ENCODE measurements at regions not wholly inside any gene's neighbourhood (a gene's known extent, or its start where the extent isn't known, plus 50 kb on each side); places are given as distances from the start of the nearest gene placed in this dataset.

- peak in 1 of 2 donors; percentile 53 for DNase-seq (ENCODE audit: low read depth in 2 of 2)
- H3K4me3 ChIP-seq (replicated peaks in 1 of 2; ENCODE audit: low read depth in 2 of 2, low read length in 2 of 2): no peak overlapping the region
- no peak for TF ChIP-seq CTCF (IDR thresholded peaks at IDR 0.05; ENCODE audit: low read depth, low read length)
Measured at GRCh38 chr2:44107974-44108373, 60.7 kb upstream of the PPM1B start.

- H3K4me3 ChIP-seq (replicated peaks in 1 of 2; ENCODE audit: low read depth in 2 of 2, low read length in 2 of 2): no peak overlapping the region
- no peak for TF ChIP-seq CTCF (IDR thresholded peaks at IDR 0.05; ENCODE audit: low read depth, low read length)
- DNase-seq (ENCODE audit: low read depth in 2 of 2): no peak
Measured at GRCh38 chr2:44109166-44109565, 59.5 kb upstream of the PPM1B start.

- TF ChIP-seq CTCF (IDR thresholded peaks at IDR 0.05; ENCODE audit: low read depth, low read length): no peak
- no peak for DNase-seq (ENCODE audit: low read depth in 2 of 2)
- H3K4me3 ChIP-seq (replicated peaks in 1 of 2; ENCODE audit: low read depth in 2 of 2, low read length in 2 of 2): no peak overlapping the region
Measured at GRCh38 chr2:44110444-44110843, 58.2 kb upstream of the PPM1B start.

- H3K4me3 ChIP-seq (replicated peaks in 1 of 2; ENCODE audit: low read depth in 2 of 2, low read length in 2 of 2): no peak overlapping the region
- no peak for DNase-seq (ENCODE audit: low read depth in 2 of 2)
- TF ChIP-seq CTCF (IDR thresholded peaks at IDR 0.05; ENCODE audit: low read depth, low read length): no peak
Measured at GRCh38 chr2:44112096-44112495, 56.6 kb upstream of the PPM1B start.

GRCh38 chr2:44116319-44116718 lies 52.4 kb upstream of the PPM1B start:
- DNase-seq (ENCODE audit: low read depth in 2 of 2): peak in 1 of 2 donors; percentile 23
- TF ChIP-seq CTCF (IDR thresholded peaks at IDR 0.05; ENCODE audit: low read depth, low read length): no peak
- H3K4me3 ChIP-seq (replicated peaks in 1 of 2; ENCODE audit: low read depth in 2 of 2, low read length in 2 of 2): no peak overlapping the region

- peak; percentile 50 to 73 for DNase-seq (ENCODE audit: low read depth in 2 of 2)
- no peak overlapping the region for H3K4me3 ChIP-seq (replicated peaks in 1 of 2; ENCODE audit: low read depth in 2 of 2, low read length in 2 of 2)
- TF ChIP-seq CTCF (IDR thresholded peaks at IDR 0.05; ENCODE audit: low read depth, low read length): no peak
Measured at GRCh38 chr2:44118257-44118656, 50.4 kb upstream of the PPM1B start.

Measured in cardiac fibroblast (primary cell).